ENCODE measurements at regions not wholly inside any gene's neighbourhood (a gene's known extent, or its start where the extent isn't known, plus 50 kb on each side); places are given as distances from the start of the nearest gene placed in this dataset.

- no peak for DNase-seq
Measured at GRCh38 chr9:14961372-14962068, 51.3 kb upstream of the FREM1 start.

DNA sequence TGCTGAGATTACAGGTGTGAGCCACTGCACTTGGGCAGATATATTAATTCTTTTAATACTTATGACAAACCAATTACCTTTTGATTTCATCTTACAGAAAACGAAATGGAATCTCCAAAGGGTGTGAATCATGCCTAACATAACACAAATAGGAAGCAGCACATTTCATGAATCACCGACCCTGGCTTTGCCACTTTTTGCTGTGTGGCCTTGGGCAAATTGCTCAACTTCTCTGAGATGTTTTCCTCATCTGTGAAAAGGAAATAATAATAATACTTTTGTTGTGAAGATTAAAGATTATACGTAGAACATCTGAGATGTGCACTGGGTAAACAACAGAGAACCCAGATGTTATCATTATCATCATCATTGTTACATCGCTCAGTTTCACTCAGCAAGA, 50.7 kb upstream of the FREM1 start:
- DNase-seq = no peak
